ENCODE measurements at regions not wholly inside any gene's neighbourhood (a gene's known extent, or its start where the extent isn't known, plus 50 kb on each side); places are given as distances from the start of the nearest gene placed in this dataset.

GRCh38 chr4:16993956-16994840 lies 95.8 kb upstream of the LDB2 start:
- TF ChIP-seq MAX (IDR thresholded peaks at IDR 0.05) (no peak), ZBTB7A (IDR thresholded peaks at IDR 0.05; ENCODE audit: low read depth) (no peak), NFIC (IDR thresholded peaks at IDR 0.05) (no peak)

GRCh38 chr4:16992566-16993225 lies 94.3 kb upstream of the LDB2 start:
- TF ChIP-seq CEBPB (IDR thresholded peaks at IDR 0.05), result no peak
- TF ChIP-seq TEAD4 (IDR thresholded peaks at IDR 0.05), result no peak
- TF ChIP-seq NFIC (IDR thresholded peaks at IDR 0.05), result no peak
- TF ChIP-seq YY1 (IDR thresholded peaks at IDR 0.05; ENCODE audit: low read depth), result no peak
- TF ChIP-seq RAD21 (IDR thresholded peaks at IDR 0.05; ENCODE audit: low read depth), result no peak
- TF ChIP-seq ZBTB7A (IDR thresholded peaks at IDR 0.05; ENCODE audit: low read depth), result no peak
- TF ChIP-seq FOXM1 (IDR thresholded peaks at IDR 0.05; ENCODE audit: borderline replicate concordance, low read depth), result no peak
- TF ChIP-seq EGR1 (IDR thresholded peaks at IDR 0.05), result no peak
- TF ChIP-seq USF1 (IDR thresholded peaks at IDR 0.05), result no peak
- no peak for TF ChIP-seq REST (IDR thresholded peaks at IDR 0.05; ENCODE audit: low read depth)
- no peak for TF ChIP-seq EP300 (IDR thresholded peaks at IDR 0.05; ENCODE audit: borderline replicate concordance)
- TF ChIP-seq CREB1 (IDR thresholded peaks at IDR 0.05; ENCODE audit: low read depth), result no peak
- TF ChIP-seq MAX (IDR thresholded peaks at IDR 0.05), result no peak
- no peak for TF ChIP-seq TAF1 (IDR thresholded peaks at IDR 0.05; ENCODE audit: low read depth)
- TF ChIP-seq TCF12 (IDR thresholded peaks at IDR 0.05; ENCODE audit: low read depth), result no peak

GRCh38 chr4:16991450-16991849 lies 93.0 kb upstream of the LDB2 start:
- TF ChIP-seq TEAD4 (IDR thresholded peaks at IDR 0.05) (no peak), ZBTB7A (IDR thresholded peaks at IDR 0.05; ENCODE audit: low read depth) (no peak), RAD21 (IDR thresholded peaks at IDR 0.05; ENCODE audit: low read depth) (no peak), USF1 (IDR thresholded peaks at IDR 0.05) (no peak), TCF12 (IDR thresholded peaks at IDR 0.05; ENCODE audit: low read depth) (no peak), MAX (IDR thresholded peaks at IDR 0.05) (no peak), FOXM1 (IDR thresholded peaks at IDR 0.05; ENCODE audit: borderline replicate concordance, low read depth) (no peak), YY1 (IDR thresholded peaks at IDR 0.05; ENCODE audit: low read depth) (no peak), TAF1 (IDR thresholded peaks at IDR 0.05; ENCODE audit: low read depth) (no peak), NFIC (IDR thresholded peaks at IDR 0.05) (no peak), EGR1 (IDR thresholded peaks at IDR 0.05) (no peak), CREB1 (IDR thresholded peaks at IDR 0.05; ENCODE audit: low read depth) (no peak), CEBPB (IDR thresholded peaks at IDR 0.05) (no peak), EP300 (IDR thresholded peaks at IDR 0.05; ENCODE audit: borderline replicate concordance) (no peak), REST (IDR thresholded peaks at IDR 0.05; ENCODE audit: low read depth) (no peak)

- TF ChIP-seq USF1 (IDR thresholded peaks at IDR 0.05), result no peak
- TF ChIP-seq EP300 (IDR thresholded peaks at IDR 0.05; ENCODE audit: borderline replicate concordance), result no peak
- no peak for TF ChIP-seq CEBPB (IDR thresholded peaks at IDR 0.05)
- no peak for TF ChIP-seq REST (IDR thresholded peaks at IDR 0.05; ENCODE audit: low read depth)
Measured at GRCh38 chr4:16989371-16989770, 90.9 kb upstream of the LDB2 start.

All from Ishikawa (cell line).